ENCODE measurements at regions not wholly inside any gene's neighbourhood (a gene's known extent, or its start where the extent isn't known, plus 50 kb on each side); places are given as distances from the start of the nearest gene placed in this dataset.

- TF ChIP-seq CTCF (IDR thresholded peaks at IDR 0.05; ENCODE audit: low read length) (no peak), EZH2 (optimal IDR thresholded peaks at IDR 0.05; ENCODE audit: low read depth, low read length) (no peak), EZH2phosphoT487 (IDR thresholded peaks at IDR 0.05; ENCODE audit: low read length) (no peak)
Observed at GRCh38 chr6:27678469-27678868, 205.6 kb upstream of the ZNF184 start.
